H9 (cell line): ENCODE measurements at regions not wholly inside any gene's neighbourhood (a gene's known extent, or its start where the extent isn't known, plus 50 kb on each side); places are given as distances from the start of the nearest gene placed in this dataset.

Experiments
- DNase-seq: peaks from one replicate; pipeline ENCODE4 v3.0.0-alpha.2; 2017
- H2AFZ ChIP-seq: one replicate; pipeline ENCODE4 v1.6.1; 2013; ENCODE audit warnings: mild to moderate bottlenecking, low read length, control low read depth, moderate library complexity
- H2AK5ac ChIP-seq: 2 replicates; pipeline ENCODE4 v1.6.1; 2013; ENCODE audit warnings: low read length, control low read depth, mixed read lengths; ENCODE audit not compliant: insufficient read length
- H2BK120ac ChIP-seq: one replicate; pipeline ENCODE4 v1.6.1; 2013; ENCODE audit warnings: low read depth, mild to moderate bottlenecking, low read length, control low read depth, inconsistent platforms; ENCODE audit not compliant: poor library complexity, severe bottlenecking
- H2BK12ac ChIP-seq: 2 replicates; pipeline ENCODE4 v1.6.1; 2013; ENCODE audit warnings: low read length, control low read depth, mixed read lengths, low read depth; ENCODE audit not compliant: insufficient read length
- H2BK15ac ChIP-seq: 2 replicates; pipeline ENCODE4 v1.6.1; 2013; ENCODE audit warnings: low read depth, low read length, control low read depth
- H2BK20ac ChIP-seq: one replicate; pipeline ENCODE4 v1.6.1; 2013; ENCODE audit warnings: low read depth, mild to moderate bottlenecking, low read length, control low read depth, inconsistent platforms; ENCODE audit not compliant: poor library complexity, severe bottlenecking
- H2BK5ac ChIP-seq: 2 replicates; pipeline ENCODE4 v1.6.1; 2013; ENCODE audit warnings: low read length, control low read depth, mixed read lengths; ENCODE audit not compliant: insufficient read length
- H3K14ac ChIP-seq: 2 replicates; pipeline ENCODE4 v1.6.1; 2013; ENCODE audit warnings: low read length, control low read depth; ENCODE audit not compliant: insufficient read depth
- H3K18ac ChIP-seq: 2 replicates; pipeline ENCODE4 v1.6.1; 2013; ENCODE audit warnings: low read depth, mild to moderate bottlenecking, mixed read lengths, low read length, control low read depth; ENCODE audit not compliant: insufficient read length
- H3K23ac ChIP-seq: 2 replicates; pipeline ENCODE4 v1.6.1; 2013; ENCODE audit warnings: low read length, control low read depth, mixed read lengths, low read depth; ENCODE audit not compliant: insufficient read length
- H3K23me2 ChIP-seq: 2 replicates; pipeline ENCODE4 v1.6.1; 2013; ENCODE audit warnings: low read depth, mild to moderate bottlenecking, mixed read lengths, low read length, control low read depth; ENCODE audit not compliant: insufficient read length, poor library complexity, severe bottlenecking
- H3K27ac ChIP-seq: 2 replicates; pipeline ENCODE4 v1.5.1; 2013; ENCODE audit warnings: low read length, control low read depth, mixed read lengths, low read depth; ENCODE audit not compliant: insufficient read length
- H3K27me3 ChIP-seq: 2 replicates; pipeline ENCODE4 v1.6.1; 2013; ENCODE audit warnings: low read length, control low read depth, inconsistent platforms; ENCODE audit not compliant: insufficient read depth
- H3K4ac ChIP-seq: 2 replicates; pipeline ENCODE4 v1.6.1; 2013; ENCODE audit warnings: low read depth, mild to moderate bottlenecking, control low read depth, inconsistent platforms, low read length, moderate library complexity
- H3K4me1 ChIP-seq: 2 replicates; pipeline ENCODE4 v1.6.1; 2013; ENCODE audit warnings: low read length, control low read depth, inconsistent platforms; ENCODE audit not compliant: insufficient read depth
- H3K4me2 ChIP-seq: 2 replicates; pipeline ENCODE4 v1.6.1; 2013; ENCODE audit warnings: low read length, control low read depth, mixed read lengths; ENCODE audit not compliant: insufficient read length, insufficient read depth
- H3K56ac ChIP-seq: 2 replicates; pipeline ENCODE4 v1.6.1; 2013; ENCODE audit warnings: low read depth, mild to moderate bottlenecking, mixed read lengths, low read length, control low read depth; ENCODE audit not compliant: insufficient read length
- H3K79me1 ChIP-seq: 2 replicates; pipeline ENCODE4 v1.6.1; 2013; ENCODE audit warnings: low read depth, mild to moderate bottlenecking, moderate library complexity, low read length, control low read depth, inconsistent platforms; ENCODE audit not compliant: insufficient read depth, poor library complexity, severe bottlenecking
- H3K79me2 ChIP-seq: 2 replicates; pipeline ENCODE4 v1.6.1; 2013; ENCODE audit warnings: low read length, control low read depth, inconsistent platforms; ENCODE audit not compliant: insufficient read depth
- H3K9ac ChIP-seq: 2 replicates; pipeline ENCODE4 v1.6.1; 2013; ENCODE audit warnings: low read length, control low read depth, mixed read lengths; ENCODE audit not compliant: insufficient read length; ENCODE audit errors: extremely low read depth
- H3K9me3 ChIP-seq: one replicate; pipeline ENCODE4 v1.6.1; 2013; ENCODE audit warnings: low read depth, low read length, inconsistent platforms; ENCODE audit not compliant: control insufficient read depth
- H3T11ph ChIP-seq: one replicate; pipeline ENCODE4 v1.6.1; 2013; ENCODE audit warnings: mild to moderate bottlenecking, low read length, control low read depth, inconsistent platforms
- H4K20me1 ChIP-seq: one replicate; pipeline ENCODE4 v1.6.1; 2013; ENCODE audit not compliant: control insufficient read depth, insufficient read length, insufficient read depth
- H4K5ac ChIP-seq: 2 replicates; pipeline ENCODE4 v1.6.1; 2013; ENCODE audit warnings: low read depth, mild to moderate bottlenecking, mixed read lengths, low read length, control low read depth; ENCODE audit not compliant: insufficient read length
- H4K8ac ChIP-seq: replicated peaks from 2 replicates; pipeline ENCODE4 v1.6.1; 2013; ENCODE audit warnings: low read length, control low read depth, mixed read lengths, low read depth; ENCODE audit not compliant: insufficient read length
- H4K91ac ChIP-seq: 2 replicates; pipeline ENCODE4 v1.6.1; 2013; ENCODE audit warnings: low read depth, mild to moderate bottlenecking, moderate library complexity, mixed read lengths, low read length, control low read depth; ENCODE audit not compliant: insufficient read length
- H3K27ac Mint-ChIP-seq, 3 experiments: 2 replicates in 2 of 3; 3 replicates in 1 of 3; pipeline ENCODE4 v1.8.0; 2020 to 2021; ENCODE audit warnings: mixed read lengths in 3 of 3, mild to moderate bottlenecking in 1 of 3, moderate library complexity in 1 of 3
- H3K27me3 Mint-ChIP-seq: 2 replicates; pipeline ENCODE4 v1.8.0; 2021; ENCODE audit warnings: low read depth, mild to moderate bottlenecking, moderate library complexity, mixed read lengths
- H3K36me3 Mint-ChIP-seq, 3 experiments: 2 replicates in 2 of 3; 3 replicates in 1 of 3; pipeline ENCODE4 v1.8.0; 2020 to 2021; ENCODE audit warnings: low read depth in 3 of 3, mixed read lengths in 3 of 3; ENCODE audit not compliant: insufficient read depth in 1 of 3
- H3K4me1 Mint-ChIP-seq, 2 experiments: 2 replicates each; pipeline ENCODE4 v1.8.0; 2020; ENCODE audit warnings: mixed read lengths in 2 of 2
- H3K4me3 Mint-ChIP-seq, 2 experiments: 2 replicates in 1 of 2; 3 replicates in 1 of 2; pipeline ENCODE4 v1.8.0; 2020 to 2021; ENCODE audit warnings: mild to moderate bottlenecking in 2 of 2, mixed read lengths in 2 of 2, moderate library complexity in 1 of 2
- H3K9me3 Mint-ChIP-seq, 2 experiments: 2 replicates in 1 of 2; 3 replicates in 1 of 2; pipeline ENCODE4 v1.8.0; 2020; ENCODE audit warnings: mild to moderate bottlenecking in 2 of 2, mixed read lengths in 2 of 2, moderate library complexity in 1 of 2
- CTCF ChIP-seq: fragments of 200-600 bp; sonication (generic); conservative IDR thresholded peaks from 3 replicates; pipeline ENCODE4 v1.8.0; 2021; ENCODE audit warnings: antibody characterized with exemption, mild to moderate bottlenecking
- WGBS: extraction: QIAGEN DNeasy Blood & Tissue Kit; methylation state at CpG from one replicate; pipeline ENCODE4 v1.1.7; 2013; ENCODE audit warnings: missing lambda C conversion rate, low lambda C conversion rate, mixed read lengths; ENCODE audit not compliant: insufficient read length; ENCODE audit errors: extremely low coverage; 5-methylcytosine and 5-hydroxymethylcytosine counted together

DNA sequence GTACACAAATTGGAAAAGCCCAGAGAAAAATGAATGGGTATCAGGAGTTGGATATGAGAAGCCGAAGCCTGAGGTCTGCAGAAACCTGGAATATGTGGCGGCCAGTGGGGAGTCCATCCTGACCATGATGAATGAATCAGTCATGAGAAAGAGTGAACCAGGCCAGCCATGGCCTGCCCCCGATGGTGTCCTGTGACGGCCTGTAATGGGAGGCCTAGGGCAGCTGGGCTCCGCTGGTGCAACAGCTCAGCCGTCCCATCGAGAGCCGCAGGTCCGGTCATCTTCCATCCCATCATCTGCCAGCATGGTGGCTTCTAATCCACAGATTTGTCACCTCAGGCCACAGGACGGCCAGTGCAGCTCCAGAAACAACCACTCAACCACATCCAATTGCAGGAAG lies 116.4 kb downstream of the PDCL3 start:
- Histone ChIP-seq H3K9me3 (no peaks in the 10 kb centered on the region), H3K18ac (no peak overlapping the region), H4K20me1 (no peaks in the 10 kb centered on the region), H3K79me2 (no peaks in the 10 kb centered on the region), H2AFZ (no peak overlapping the region), H3K79me1 (no peaks in the 10 kb centered on the region), H4K8ac (no peak overlapping the region), H3K9ac (no peak overlapping the region), H3K23me2 (no peaks in the 10 kb centered on the region), H3T11ph (no peak overlapping the region), H4K91ac (no peak overlapping the region), H3K4me1 (no peaks in the 10 kb centered on the region), H2BK5ac (no peak overlapping the region), H3K4ac (no peak overlapping the region), H2BK20ac (no peak overlapping the region), H4K5ac (no peak overlapping the region), H2AK5ac (no peak overlapping the region), H3K56ac (no peak overlapping the region), H2BK12ac (no peak overlapping the region), H2BK120ac (no peak overlapping the region), H2BK15ac (no peak overlapping the region), H3K4me2 (no peak overlapping the region), H3K14ac (no peak overlapping the region), H3K23ac (no peak overlapping the region), H3K27me3 (no peaks in the 10 kb centered on the region), H3K27ac (no peak overlapping the region)
- H3K4me3 Mint-ChIP-seq, result no peak overlapping the region
- no peaks in the 10 kb centered on the region for H3K27me3 Mint-ChIP-seq
- H3K27ac Mint-ChIP-seq, result no peak overlapping the region
- DNase-seq, result no peak
- no peak for TF ChIP-seq CTCF
- H3K36me3 Mint-ChIP-seq, result peaks cover 4 to 15% (median 5%) of the 10 kb centered on the region in 3 experiments; a peak in 5 of 7 replicates
- no CpG with 5 or more reads among the region's 10 CpGs for WGBS
- H3K9me3 Mint-ChIP-seq, result peaks cover 12 to 16% of the 10 kb centered on the region in 2 experiments
- H3K4me1 Mint-ChIP-seq, result no peaks in the 10 kb centered on the region
